ENCODE measurements at regions not wholly inside any gene's neighbourhood (a gene's known extent, or its start where the extent isn't known, plus 50 kb on each side); places are given as distances from the start of the nearest gene placed in this dataset.

DNA sequence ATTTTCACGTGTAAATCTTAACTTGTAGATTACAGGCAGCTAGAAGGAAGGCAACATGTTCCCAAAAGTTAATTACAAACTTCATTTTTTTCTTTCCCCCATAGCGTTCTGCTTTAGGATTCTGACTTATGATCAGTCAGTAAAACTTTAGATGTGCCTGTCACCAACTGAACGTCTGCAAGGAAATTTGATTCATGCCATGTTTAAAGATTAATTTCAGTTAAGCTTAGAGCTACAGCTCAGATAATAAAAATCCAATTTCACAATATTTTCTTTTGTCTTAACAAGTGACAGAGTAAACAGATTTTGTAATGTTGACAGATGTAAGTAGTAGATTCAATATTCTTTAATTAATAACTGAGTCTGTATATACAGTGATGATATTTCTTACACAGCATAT is 253.1 kb downstream of the NFKBIZ start:
- no peak overlapping the region for H3K27ac Mint-ChIP-seq
- no peak for ATAC-seq (replicated peaks)
- no peaks in the 10 kb centered on the region for H3K36me3 Mint-ChIP-seq (ENCODE audit: low read depth)
- H3K27me3 Mint-ChIP-seq = no peaks in the 10 kb centered on the region
- H3K4me3 Mint-ChIP-seq = no peak overlapping the region
- H3K9me3 Mint-ChIP-seq = peaks cover 5% of the 10 kb centered on the region
- peaks cover 6% of the 10 kb centered on the region for H3K4me1 Mint-ChIP-seq

- Mint-ChIP-seq H3K4me3 (no peak overlapping the region), H3K27ac (no peak overlapping the region), H3K4me1 (peaks cover 6% of the 10 kb centered on the region), H3K36me3 (ENCODE audit: low read depth) (no peaks in the 10 kb centered on the region), H3K9me3 (peaks cover 5% of the 10 kb centered on the region), H3K27me3 (no peaks in the 10 kb centered on the region)
- ATAC-seq (replicated peaks) = no peak
Observed at GRCh38 chr3:102104033-102104432, 254.7 kb downstream of the NFKBIZ start.

DNA sequence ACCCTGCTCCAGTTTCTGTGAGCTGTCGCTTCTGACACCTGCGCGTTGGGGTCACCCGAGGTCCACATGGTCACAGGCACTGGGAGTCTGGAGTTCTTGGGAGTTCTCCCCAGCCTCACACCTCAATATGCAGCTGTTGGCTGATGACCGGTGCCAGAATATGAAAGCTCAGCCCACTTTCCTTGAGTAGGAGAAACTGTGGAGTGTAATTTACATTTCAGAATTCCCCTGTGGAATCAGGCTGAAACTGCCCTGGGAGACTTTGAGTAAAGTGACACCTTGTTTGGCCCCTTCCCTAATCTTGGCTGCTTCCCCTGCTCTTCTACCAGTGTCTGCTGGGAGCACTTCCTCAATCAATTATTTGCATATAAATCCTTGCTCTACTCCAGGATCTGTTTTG is 255.9 kb downstream of the NFKBIZ start:
- Mint-ChIP-seq H3K27ac (no peak overlapping the region), H3K36me3 (ENCODE audit: low read depth) (no peaks in the 10 kb centered on the region), H3K9me3 (peaks cover 5% of the 10 kb centered on the region), H3K27me3 (no peaks in the 10 kb centered on the region), H3K4me1 (peaks cover 6% of the 10 kb centered on the region), H3K4me3 (no peak overlapping the region)
- no peak for ATAC-seq (replicated peaks)

DNA sequence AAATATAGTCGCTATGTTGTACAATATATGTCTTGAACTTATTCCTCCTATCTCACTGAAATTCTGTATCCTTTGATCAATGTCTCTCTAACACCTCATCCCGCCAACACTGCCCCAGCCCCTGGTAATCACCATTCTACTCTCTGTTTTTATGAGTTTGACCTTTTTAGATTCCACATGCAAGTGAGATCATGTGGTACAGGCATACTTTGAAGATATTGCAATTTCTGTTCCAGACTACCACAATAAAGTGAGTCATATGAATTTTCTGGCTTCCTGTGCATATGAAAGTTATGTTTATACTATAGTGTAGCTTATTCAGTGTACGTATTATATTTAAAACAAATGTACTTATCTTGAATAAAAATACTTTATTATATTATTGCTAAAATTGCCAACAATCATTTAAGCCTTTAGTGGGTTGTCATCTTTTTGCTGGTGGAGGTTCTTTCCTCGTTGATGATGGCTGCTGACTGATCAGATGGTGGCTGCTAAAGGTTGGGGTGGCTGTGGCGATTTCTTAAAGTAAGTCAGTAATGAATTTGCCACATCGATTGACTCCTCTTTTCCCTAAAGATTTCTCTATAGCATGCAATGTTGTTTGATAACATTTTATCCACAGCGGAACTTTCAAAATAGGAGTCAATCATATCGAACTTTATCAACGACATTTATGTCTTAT is 257.2 kb downstream of the NFKBIZ start:
- Mint-ChIP-seq H3K27ac (no peak overlapping the region), H3K4me1 (peaks cover 6% of the 10 kb centered on the region), H3K36me3 (ENCODE audit: low read depth) (no peaks in the 10 kb centered on the region), H3K4me3 (peak overlapping the region; percentile 12), H3K27me3 (no peaks in the 10 kb centered on the region), H3K9me3 (peaks cover 5% of the 10 kb centered on the region)
- ATAC-seq (replicated peaks) = peak; percentile 87

GRCh38 chr3:102112704-102113230 is 263.5 kb downstream of the NFKBIZ start:
- Mint-ChIP-seq H3K4me1 (peaks cover 12% of the 10 kb centered on the region), H3K27me3 (no peaks in the 10 kb centered on the region), H3K27ac (no peak overlapping the region), H3K36me3 (ENCODE audit: low read depth) (no peaks in the 10 kb centered on the region), H3K9me3 (no peaks in the 10 kb centered on the region), H3K4me3 (no peak overlapping the region)
- no peak for ATAC-seq (replicated peaks)

DNA sequence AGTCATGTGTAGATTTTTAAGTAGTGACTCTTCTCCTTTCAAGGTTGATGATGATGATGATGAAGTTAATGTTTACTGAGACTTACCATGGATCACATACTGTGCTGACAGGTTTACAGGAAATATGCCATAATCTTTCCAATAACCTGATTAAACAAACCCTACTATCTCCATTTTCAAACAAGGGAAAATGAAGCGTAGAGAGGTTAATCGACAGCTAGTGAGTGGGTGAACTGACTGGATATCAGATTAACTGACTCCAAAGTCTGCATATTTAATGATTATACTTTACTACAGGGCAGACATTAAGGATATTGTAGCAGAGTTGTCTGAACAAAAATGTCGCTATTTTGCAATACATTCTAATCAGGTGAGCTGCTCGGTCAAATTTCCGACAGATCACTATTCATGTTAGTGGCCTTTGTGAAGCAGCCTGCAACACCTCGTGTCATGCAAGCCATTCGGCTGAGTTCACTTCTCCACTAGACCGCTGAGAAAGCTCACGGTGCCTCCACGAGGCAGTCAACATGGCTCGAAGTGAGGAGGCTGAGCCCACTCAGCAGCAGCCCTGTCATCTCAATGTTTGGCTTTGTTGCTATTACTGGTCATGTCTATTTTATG is 264.2 kb downstream of the NFKBIZ start:
- peaks cover 12% of the 10 kb centered on the region for H3K4me1 Mint-ChIP-seq
- peak; percentile 33 for ATAC-seq (replicated peaks)
- H3K27ac Mint-ChIP-seq = peak overlapping the region; percentile 82
- no peaks in the 10 kb centered on the region for H3K9me3 Mint-ChIP-seq
- peak overlapping the region; percentile 50 for H3K4me3 Mint-ChIP-seq
- H3K36me3 Mint-ChIP-seq (ENCODE audit: low read depth) = no peaks in the 10 kb centered on the region
- H3K27me3 Mint-ChIP-seq = no peaks in the 10 kb centered on the region

GRCh38 chr3:102114264-102114979 is 265.1 kb downstream of the NFKBIZ start:
- peaks cover 12% of the 10 kb centered on the region for H3K4me1 Mint-ChIP-seq
- no peaks in the 10 kb centered on the region for H3K36me3 Mint-ChIP-seq (ENCODE audit: low read depth)
- ATAC-seq (replicated peaks) = peak; percentile 97
- no peaks in the 10 kb centered on the region for H3K9me3 Mint-ChIP-seq
- no peaks in the 10 kb centered on the region for H3K27me3 Mint-ChIP-seq
- H3K27ac Mint-ChIP-seq = peak overlapping the region; percentile 82
- peak overlapping the region; percentile 50 for H3K4me3 Mint-ChIP-seq

DNA sequence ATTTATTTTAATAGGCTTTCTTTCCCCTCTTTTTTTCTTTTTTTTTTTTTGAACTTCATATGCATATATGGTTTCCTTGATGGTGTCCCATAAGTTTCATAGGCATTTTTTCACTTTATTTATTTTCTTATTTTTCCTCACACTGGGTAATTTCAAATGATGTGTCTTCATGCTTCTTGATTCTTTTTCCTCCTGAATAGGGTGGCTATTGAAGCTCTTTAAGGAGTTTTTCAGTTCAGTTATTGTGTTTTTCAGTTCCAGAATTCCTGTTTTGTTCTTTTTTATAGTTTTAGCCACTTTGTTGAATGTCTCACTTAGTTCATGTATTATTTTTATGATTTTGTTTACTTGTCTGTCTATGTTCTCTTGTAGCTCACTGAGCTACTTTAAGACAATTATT is 273.2 kb downstream of the NFKBIZ start:
- Mint-ChIP-seq H3K27ac (no peak overlapping the region), H3K36me3 (ENCODE audit: low read depth) (no peaks in the 10 kb centered on the region), H3K27me3 (no peaks in the 10 kb centered on the region), H3K4me1 (no peaks in the 10 kb centered on the region), H3K9me3 (peaks cover 9% of the 10 kb centered on the region), H3K4me3 (no peak overlapping the region)
- no peak for ATAC-seq (replicated peaks)

DNA sequence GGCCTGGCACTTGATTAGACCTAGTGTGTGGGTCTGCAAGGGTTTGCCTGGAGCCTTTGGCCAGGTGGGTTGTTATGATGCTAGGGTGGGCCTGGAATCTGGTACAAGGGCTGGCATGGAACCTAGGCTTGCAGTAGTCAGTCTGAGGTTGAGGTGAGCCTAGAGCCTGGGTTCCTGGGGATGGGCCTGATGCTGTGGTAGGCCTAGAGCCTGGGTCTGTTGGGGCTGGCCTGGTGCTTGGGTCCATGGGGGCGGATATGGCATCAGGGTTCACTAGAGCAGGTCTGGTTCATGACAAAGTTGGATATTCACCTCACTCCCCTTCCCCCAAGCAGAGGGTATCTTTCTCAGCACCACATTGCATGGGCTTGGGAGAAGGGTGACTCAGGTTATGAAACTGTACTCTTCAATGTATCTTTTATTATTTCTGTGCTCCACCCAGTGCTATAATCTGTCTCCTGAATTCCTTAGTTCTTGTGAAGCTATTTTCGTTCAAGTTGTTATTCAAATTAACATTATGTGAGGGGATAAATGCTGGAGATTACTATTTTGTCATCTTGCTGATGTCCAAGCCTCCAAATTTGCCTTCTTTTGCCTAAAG is 274.4 kb downstream of the NFKBIZ start:
- no peak overlapping the region for H3K4me3 Mint-ChIP-seq
- ATAC-seq (replicated peaks) = no peak
- no peaks in the 10 kb centered on the region for H3K36me3 Mint-ChIP-seq (ENCODE audit: low read depth)
- H3K4me1 Mint-ChIP-seq = no peaks in the 10 kb centered on the region
- no peak overlapping the region for H3K27ac Mint-ChIP-seq
- H3K27me3 Mint-ChIP-seq = no peaks in the 10 kb centered on the region
- peaks cover 9% of the 10 kb centered on the region for H3K9me3 Mint-ChIP-seq

- Mint-ChIP-seq H3K27me3 (no peaks in the 10 kb centered on the region), H3K4me1 (no peaks in the 10 kb centered on the region), H3K36me3 (ENCODE audit: low read depth) (no peaks in the 10 kb centered on the region), H3K9me3 (peaks cover 9% of the 10 kb centered on the region), H3K27ac (no peak overlapping the region), H3K4me3 (no peak overlapping the region)
- no peak for ATAC-seq (replicated peaks)
Observed at GRCh38 chr3:102124282-102124681, 275.0 kb downstream of the NFKBIZ start.

- no peak for ATAC-seq (replicated peaks)
- no peaks in the 10 kb centered on the region for H3K4me1 Mint-ChIP-seq
- no peaks in the 10 kb centered on the region for H3K27me3 Mint-ChIP-seq
- no peaks in the 10 kb centered on the region for H3K36me3 Mint-ChIP-seq (ENCODE audit: low read depth)
- H3K9me3 Mint-ChIP-seq = peaks cover 9% of the 10 kb centered on the region
- H3K4me3 Mint-ChIP-seq = no peak overlapping the region
- H3K27ac Mint-ChIP-seq = no peak overlapping the region
Observed at GRCh38 chr3:102124704-102125103, 275.4 kb downstream of the NFKBIZ start.

DNA sequence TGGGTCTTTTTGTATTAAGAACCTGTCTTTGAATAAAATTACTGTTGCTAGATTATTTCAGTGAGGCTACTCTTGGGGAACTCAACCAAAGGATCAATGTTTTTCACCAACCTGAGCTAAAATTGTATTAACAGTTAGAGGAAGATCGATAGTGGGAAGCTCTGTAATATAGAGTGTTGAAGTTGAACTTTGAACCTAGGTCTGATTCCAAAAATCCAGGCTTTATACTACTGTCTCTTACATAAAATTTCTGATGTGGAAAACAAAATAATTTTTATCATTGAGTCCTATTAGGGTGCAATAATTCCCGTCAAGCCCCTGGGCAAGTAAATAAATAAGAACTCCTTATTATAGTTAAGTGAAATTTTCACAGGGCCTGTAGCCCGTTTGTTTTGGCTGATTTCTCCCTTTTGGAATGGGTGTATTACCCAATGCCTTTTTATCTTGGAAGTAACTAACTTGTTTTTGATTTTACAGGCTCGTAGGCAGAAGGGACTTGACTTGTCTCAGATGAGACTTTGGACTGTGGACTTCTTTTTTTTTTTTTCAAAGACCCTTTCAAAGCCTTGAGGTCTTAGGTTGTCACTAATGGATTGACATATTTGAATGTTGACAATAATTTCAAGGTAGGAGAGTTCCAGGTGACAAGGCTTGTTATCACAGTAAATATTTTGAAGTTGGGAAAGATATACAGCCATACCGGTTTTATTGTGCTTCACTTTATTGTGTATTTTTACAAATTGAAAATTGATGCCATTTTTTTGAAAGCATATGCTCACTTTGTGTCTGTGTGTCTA is 276.1 kb downstream of the NFKBIZ start:
- Mint-ChIP-seq H3K36me3 (ENCODE audit: low read depth) (no peaks in the 10 kb centered on the region), H3K9me3 (peaks cover 9% of the 10 kb centered on the region), H3K27ac (no peak overlapping the region), H3K4me3 (no peak overlapping the region), H3K27me3 (no peaks in the 10 kb centered on the region), H3K4me1 (peaks cover 4% of the 10 kb centered on the region)
- ATAC-seq (replicated peaks) = no peak

GRCh38 chr3:102125994-102126368 is 276.7 kb downstream of the NFKBIZ start:
- Mint-ChIP-seq H3K9me3 (peaks cover 9% of the 10 kb centered on the region), H3K27me3 (no peaks in the 10 kb centered on the region), H3K36me3 (ENCODE audit: low read depth) (no peaks in the 10 kb centered on the region), H3K27ac (no peak overlapping the region), H3K4me3 (no peak overlapping the region), H3K4me1 (peaks cover 9% of the 10 kb centered on the region)
- ATAC-seq (replicated peaks) = no peak

All from activated T-helper 17 cell treated with anti-CD3 and anti-CD28 coated beads, Interleukin-2, amount 50 U/mL, for 72 hours (primary cell).